Ovary (tissue), 3 donors: ENCODE measurements at regions not wholly inside any gene's neighbourhood (a gene's known extent, or its start where the extent isn't known, plus 50 kb on each side); places are given as distances from the start of the nearest gene placed in this dataset.

Experiments
- POLR2A ChIP-seq: fragments of 450-650 bp; IDR thresholded peaks from one replicate; pipeline ENCODE4 v1.6.1; 2017; ENCODE audit warnings: antibody characterized with exemption, mild to moderate bottlenecking, moderate library complexity
- TF ChIP-seq, protein P1 (sequence below), 3 donors: fragments of 450-650 bp in 2 of 3; fragments of 200-600 bp in 1 of 3; IDR thresholded peaks; one replicate each; pipeline versions ENCODE4 v1.5.1 to v1.8.0; 2016 to 2022; ENCODE audit warnings: antibody characterized with exemption in 3 of 3, mild to moderate bottlenecking in 1 of 3
- donor health status: DM: no; HTN: no; CAD: no.

DNA sequence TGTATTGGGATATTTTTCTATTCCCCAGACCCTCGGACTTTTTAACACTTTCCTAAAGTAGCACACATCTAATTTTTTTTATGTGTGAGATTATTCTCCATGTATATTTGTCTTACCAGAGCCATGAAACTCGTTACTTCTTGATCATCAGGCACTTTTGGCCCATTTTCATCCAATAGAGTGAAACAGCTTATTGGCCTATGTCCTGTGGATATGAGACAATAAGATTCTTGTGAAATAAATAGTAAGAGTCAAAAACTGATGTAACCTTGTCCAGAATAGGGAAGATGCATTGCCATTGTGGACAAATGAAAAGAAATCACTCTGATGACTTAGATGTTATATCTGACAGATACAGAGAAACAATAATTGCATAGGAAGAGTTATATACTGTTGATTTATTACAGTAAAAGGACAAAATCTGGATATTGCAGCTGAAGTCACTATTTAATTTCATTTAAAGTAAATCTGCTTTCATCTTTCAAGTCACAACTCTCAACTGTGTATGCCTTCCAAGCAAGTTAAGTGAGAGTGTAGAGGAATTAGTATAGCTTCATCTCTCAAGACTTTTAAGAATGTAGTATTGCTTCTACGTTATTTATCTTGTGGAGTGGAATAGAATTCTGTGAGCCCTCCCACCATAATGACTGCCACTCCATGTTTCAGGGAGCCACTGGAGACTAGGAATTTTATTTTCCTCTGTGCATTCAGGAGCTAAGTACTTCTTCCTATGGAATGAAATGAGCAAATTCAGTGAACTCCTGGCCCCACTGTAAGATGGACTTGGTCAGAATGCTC is 86.9 kb downstream of the ADAMTS1 start:
- TF ChIP-seq POLR2A: no peak
- TF ChIP-seq, protein P1, sequence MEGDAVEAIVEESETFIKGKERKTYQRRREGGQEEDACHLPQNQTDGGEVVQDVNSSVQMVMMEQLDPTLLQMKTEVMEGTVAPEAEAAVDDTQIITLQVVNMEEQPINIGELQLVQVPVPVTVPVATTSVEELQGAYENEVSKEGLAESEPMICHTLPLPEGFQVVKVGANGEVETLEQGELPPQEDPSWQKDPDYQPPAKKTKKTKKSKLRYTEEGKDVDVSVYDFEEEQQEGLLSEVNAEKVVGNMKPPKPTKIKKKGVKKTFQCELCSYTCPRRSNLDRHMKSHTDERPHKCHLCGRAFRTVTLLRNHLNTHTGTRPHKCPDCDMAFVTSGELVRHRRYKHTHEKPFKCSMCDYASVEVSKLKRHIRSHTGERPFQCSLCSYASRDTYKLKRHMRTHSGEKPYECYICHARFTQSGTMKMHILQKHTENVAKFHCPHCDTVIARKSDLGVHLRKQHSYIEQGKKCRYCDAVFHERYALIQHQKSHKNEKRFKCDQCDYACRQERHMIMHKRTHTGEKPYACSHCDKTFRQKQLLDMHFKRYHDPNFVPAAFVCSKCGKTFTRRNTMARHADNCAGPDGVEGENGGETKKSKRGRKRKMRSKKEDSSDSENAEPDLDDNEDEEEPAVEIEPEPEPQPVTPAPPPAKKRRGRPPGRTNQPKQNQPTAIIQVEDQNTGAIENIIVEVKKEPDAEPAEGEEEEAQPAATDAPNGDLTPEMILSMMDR (IDR thresholded peaks at IDR 0.05): no peak
